ENCODE measurements at regions not wholly inside any gene's neighbourhood (a gene's known extent, or its start where the extent isn't known, plus 50 kb on each side); places are given as distances from the start of the nearest gene placed in this dataset.

DNA sequence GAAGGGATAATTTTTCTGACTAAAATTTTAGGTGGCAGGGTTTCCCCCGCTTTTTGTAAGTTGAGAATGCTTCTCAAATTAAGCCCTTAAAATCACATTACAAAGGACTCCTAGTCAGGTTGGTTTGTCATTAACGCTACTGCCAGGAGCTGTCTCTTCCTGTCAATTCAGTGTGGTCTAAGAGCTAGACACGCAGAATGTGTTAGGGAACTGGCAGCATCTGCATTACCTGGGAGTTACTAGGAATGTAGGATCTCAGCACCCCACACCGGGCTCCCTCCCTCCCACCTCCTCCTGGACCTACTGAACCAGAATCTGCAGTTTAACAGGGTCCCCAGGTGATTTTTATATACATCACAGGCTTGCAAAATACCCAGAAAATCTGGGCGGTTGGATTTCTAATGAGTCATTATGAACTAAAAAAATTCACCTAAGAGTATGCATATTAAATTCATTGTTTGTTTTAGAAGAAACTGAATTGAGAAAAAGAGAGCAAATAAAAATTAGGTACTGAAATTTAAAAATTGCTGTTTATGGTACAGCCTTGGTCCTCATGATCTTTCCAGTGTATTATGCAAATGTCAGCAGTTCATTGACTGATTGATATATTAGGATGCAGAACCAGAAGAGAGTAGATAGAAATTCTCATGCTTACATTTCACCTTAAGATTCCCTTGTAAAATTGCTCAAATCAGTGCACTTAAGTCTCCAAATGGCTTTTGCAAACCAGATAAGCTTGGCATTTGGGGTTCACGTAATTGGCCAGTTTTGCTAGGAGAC is 130.9 kb upstream of the ITGA6 start:
- no peak for ATAC-seq

DNA sequence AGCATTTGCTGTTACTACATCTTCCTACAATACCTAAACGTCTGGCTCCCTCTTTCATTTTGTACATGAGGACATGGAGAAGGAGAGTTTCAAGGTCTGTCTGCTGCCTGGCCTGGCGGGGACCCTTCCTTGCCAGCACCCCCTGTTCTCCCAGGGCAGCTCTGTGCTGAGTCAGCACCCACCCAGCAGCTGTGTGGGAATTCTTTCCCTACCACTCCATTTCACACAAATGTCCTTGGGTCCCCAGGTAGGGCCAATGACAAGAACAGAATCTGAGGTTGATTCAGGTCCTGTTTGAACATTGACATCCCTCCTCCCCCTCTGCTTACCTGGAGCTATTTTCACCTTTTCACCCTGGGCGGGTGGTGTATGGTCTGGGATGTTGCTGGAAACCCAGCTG is 129.9 kb upstream of the ITGA6 start:
- WGBS, 3 donors, result 31 to 81% (median 66%) methylated on average over 3 of the region's 3 CpGs
- Histone ChIP-seq H3K36me3 (ENCODE audit: insufficient read depth in 1 of 2, low read depth in 1 of 2) (no peaks in the 10 kb centered on the region), H3K27ac (no peak overlapping the region), H3K27me3 (ENCODE audit: insufficient read depth in 3 of 3, low read length in 2 of 3) (no peaks in the 10 kb centered on the region), H3K4me1 (no peaks in the 10 kb centered on the region), H3K9me3 (no peaks in the 10 kb centered on the region), H3K4me3 (no peak overlapping the region)
- TF ChIP-seq, protein P1, sequence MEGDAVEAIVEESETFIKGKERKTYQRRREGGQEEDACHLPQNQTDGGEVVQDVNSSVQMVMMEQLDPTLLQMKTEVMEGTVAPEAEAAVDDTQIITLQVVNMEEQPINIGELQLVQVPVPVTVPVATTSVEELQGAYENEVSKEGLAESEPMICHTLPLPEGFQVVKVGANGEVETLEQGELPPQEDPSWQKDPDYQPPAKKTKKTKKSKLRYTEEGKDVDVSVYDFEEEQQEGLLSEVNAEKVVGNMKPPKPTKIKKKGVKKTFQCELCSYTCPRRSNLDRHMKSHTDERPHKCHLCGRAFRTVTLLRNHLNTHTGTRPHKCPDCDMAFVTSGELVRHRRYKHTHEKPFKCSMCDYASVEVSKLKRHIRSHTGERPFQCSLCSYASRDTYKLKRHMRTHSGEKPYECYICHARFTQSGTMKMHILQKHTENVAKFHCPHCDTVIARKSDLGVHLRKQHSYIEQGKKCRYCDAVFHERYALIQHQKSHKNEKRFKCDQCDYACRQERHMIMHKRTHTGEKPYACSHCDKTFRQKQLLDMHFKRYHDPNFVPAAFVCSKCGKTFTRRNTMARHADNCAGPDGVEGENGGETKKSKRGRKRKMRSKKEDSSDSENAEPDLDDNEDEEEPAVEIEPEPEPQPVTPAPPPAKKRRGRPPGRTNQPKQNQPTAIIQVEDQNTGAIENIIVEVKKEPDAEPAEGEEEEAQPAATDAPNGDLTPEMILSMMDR (IDR thresholded peaks at IDR 0.05), result no peak
- DNase-seq, result no peak
- intact Hi-C loops (cut with DNase I), result no loop called here
- ATAC-seq, result no peak

More for the DNA sequence above, 130.9 kb upstream of the ITGA6 start:
- no peak overlapping the region for H3K4me3 ChIP-seq
- 77 to 80% (median 78%) methylated on average over 6 of the region's 6 CpGs for WGBS, 3 donors
- no peaks in the 10 kb centered on the region for H3K4me1 ChIP-seq
- no peaks in the 10 kb centered on the region for H3K9me3 ChIP-seq
- intact Hi-C loops (cut with DNase I), result no loop called here
- no peak for DNase-seq
- H3K36me3 ChIP-seq (ENCODE audit: insufficient read depth in 1 of 2, low read depth in 1 of 2), result no peaks in the 10 kb centered on the region
- no peak overlapping the region for H3K27ac ChIP-seq
- TF ChIP-seq, protein P1 (IDR thresholded peaks at IDR 0.05), result no peak
- H3K27me3 ChIP-seq (ENCODE audit: insufficient read depth in 3 of 3, low read length in 2 of 3), result no peaks in the 10 kb centered on the region

DNA sequence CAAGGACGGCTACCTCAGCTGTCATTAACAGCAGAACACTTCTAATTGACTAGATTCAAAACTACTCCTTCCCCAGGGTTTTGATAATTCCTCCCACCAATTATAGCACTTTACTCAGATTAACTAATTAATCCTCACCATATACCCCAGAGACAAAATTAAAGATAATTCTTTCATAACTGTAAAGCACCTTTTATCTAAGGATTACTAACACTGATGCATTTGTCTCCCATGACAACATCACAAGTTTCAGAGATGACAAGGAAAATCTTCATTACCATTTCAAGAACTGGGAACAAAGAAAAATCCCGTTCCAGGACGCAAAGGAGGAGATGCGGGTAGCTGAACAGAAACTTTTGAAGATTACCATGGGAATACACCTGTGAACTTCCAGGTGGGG is 129.4 kb upstream of the ITGA6 start:
- Histone ChIP-seq H3K4me3 (no peak overlapping the region), H3K9me3 (no peaks in the 10 kb centered on the region), H3K27me3 (ENCODE audit: insufficient read depth in 3 of 3, low read length in 2 of 3) (no peaks in the 10 kb centered on the region), H3K4me1 (no peaks in the 10 kb centered on the region), H3K27ac (no peak overlapping the region), H3K36me3 (ENCODE audit: insufficient read depth in 1 of 2, low read depth in 1 of 2) (no peaks in the 10 kb centered on the region)
- 58 to 83% (median 69%) methylated on average over 4 of the region's 4 CpGs for WGBS, 3 donors
- ATAC-seq (no peak), DNase-seq (no peak)
- intact Hi-C loops (cut with DNase I), result no loop called here
- TF ChIP-seq, protein P1 (IDR thresholded peaks at IDR 0.05), result no peak

DNA sequence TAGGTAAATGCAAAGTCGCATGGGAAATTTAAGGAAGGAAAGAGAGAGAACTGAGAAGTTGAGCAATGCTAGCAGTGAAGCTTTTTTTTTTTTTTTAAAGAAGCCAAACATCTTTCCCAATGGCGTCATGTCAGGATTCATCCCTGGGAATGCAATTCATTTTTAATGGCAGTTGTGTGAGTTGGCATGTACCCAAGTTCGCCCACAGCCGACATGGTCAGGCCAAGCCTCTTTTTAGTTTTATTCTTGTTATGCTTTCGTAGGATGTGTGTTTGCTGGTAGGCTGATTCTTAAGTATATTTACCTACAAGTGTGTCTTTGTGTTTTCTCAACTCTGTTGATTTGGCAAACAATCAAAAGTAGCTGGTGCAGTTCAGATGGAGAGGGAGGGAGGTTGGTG is 127.6 kb upstream of the ITGA6 start:
- H3K27ac ChIP-seq, result no peak overlapping the region
- H3K36me3 ChIP-seq (ENCODE audit: insufficient read depth in 1 of 2, low read depth in 1 of 2), result no peaks in the 10 kb centered on the region
- no peaks in the 10 kb centered on the region for H3K9me3 ChIP-seq
- intact Hi-C loops (cut with DNase I), result no loop called here
- ATAC-seq, result no peak
- H3K4me1 ChIP-seq, result no peaks in the 10 kb centered on the region
- H3K27me3 ChIP-seq (ENCODE audit: insufficient read depth in 3 of 3, low read length in 2 of 3), result no peaks in the 10 kb centered on the region
- no peak for DNase-seq
- no peak overlapping the region for H3K4me3 ChIP-seq
- TF ChIP-seq, protein P1 (IDR thresholded peaks at IDR 0.05), result no peak
- 21 to 30% (median 24%) methylated on average over 5 of the region's 5 CpGs for WGBS, 3 donors

DNA sequence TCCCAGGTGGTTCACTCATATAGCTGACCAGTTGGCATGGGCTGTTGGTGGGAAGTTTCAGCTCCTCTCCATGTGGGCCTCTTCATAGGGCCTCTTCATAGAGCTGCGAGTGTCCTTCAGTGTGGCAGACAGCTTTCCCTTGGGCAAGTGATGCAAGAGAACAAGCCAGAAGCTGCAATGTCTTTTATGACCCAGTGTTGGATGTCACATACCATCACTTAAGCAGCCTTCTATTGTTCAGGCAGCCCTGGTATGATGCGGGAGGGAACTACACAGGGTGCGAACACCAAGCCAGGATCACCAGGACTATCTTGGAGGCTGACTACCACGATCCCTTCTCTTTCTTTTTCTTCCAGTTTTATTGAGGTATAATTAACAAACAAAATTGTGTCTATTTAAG is 126.5 kb upstream of the ITGA6 start:
- intact Hi-C loops (cut with DNase I), result no loop called here
- ATAC-seq, result no peak
- TF ChIP-seq, protein P1 (IDR thresholded peaks at IDR 0.05), result no peak

More for the DNA sequence above, 126.5 kb upstream of the ITGA6 start:
- Histone ChIP-seq H3K9me3 (no peaks in the 10 kb centered on the region), H3K4me1 (no peaks in the 10 kb centered on the region), H3K27me3 (ENCODE audit: insufficient read depth in 3 of 3, low read length in 2 of 3) (no peaks in the 10 kb centered on the region), H3K27ac (no peak overlapping the region), H3K4me3 (no peak overlapping the region), H3K36me3 (ENCODE audit: insufficient read depth in 1 of 2, low read depth in 1 of 2) (no peaks in the 10 kb centered on the region)
- DNase-seq, result no peak
- 64 to 94% (median 93%) methylated on average over 4 of the region's 4 CpGs for WGBS, 3 donors
